ENCODE measurements at regions not wholly inside any gene's neighbourhood (a gene's known extent, or its start where the extent isn't known, plus 50 kb on each side); places are given as distances from the start of the nearest gene placed in this dataset.

DNA sequence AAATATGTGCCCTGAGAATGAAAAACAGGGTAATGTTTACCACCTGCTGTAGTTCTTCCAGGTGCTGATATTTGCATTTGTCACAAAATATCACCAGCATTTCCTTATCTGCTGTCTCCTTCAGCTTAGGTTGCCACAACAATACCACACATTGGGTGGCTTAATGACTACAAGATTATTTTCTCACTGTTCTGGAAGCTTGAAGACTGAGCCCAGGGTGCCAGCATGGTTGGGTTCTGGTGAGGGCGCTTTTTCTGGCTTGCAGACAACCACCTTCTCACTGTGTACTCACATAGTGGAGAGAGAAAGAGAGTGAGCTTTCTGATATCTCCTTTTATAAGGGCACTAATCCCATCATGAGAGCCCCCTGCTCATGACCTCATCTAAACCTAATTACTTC lies 407.5 kb upstream of the RGPD4 start:
- DNase-seq: no peak
- Histone ChIP-seq H3K9ac (ENCODE audit: insufficient read depth in 1 of 2, low read length in 2 of 2) (no peak overlapping the region), H3K4me1 (ENCODE audit: control insufficient read depth in 5 of 5, insufficient read depth in 5 of 5, low read length in 5 of 5) (peaks cover 0 to 4% (median 0%) of the 10 kb centered on the region in 5 donors), H3K27ac (ENCODE audit: low read depth in 1 of 2, low read length in 1 of 2) (no peak overlapping the region), H3K36me3 (ENCODE audit: control insufficient read depth in 4 of 4, insufficient read depth in 4 of 4, low read length in 4 of 4) (no peaks in the 10 kb centered on the region), H3K9me3 (ENCODE audit: control insufficient read depth in 4 of 4, insufficient read depth in 3 of 4, low read length in 3 of 4) (no peaks in the 10 kb centered on the region), H3K27me3 (ENCODE audit: control insufficient read depth in 3 of 3, insufficient read depth in 3 of 3, low read length in 2 of 3) (no peaks in the 10 kb centered on the region), H3K4me3 (no peak overlapping the region)
- 79 to 91% methylated on average over 1 of the region's 1 CpG for WGBS, 2 donors
- no peak for ATAC-seq (ENCODE audit: insufficient read depth, low FRiP score)
- TF ChIP-seq, protein P1, sequence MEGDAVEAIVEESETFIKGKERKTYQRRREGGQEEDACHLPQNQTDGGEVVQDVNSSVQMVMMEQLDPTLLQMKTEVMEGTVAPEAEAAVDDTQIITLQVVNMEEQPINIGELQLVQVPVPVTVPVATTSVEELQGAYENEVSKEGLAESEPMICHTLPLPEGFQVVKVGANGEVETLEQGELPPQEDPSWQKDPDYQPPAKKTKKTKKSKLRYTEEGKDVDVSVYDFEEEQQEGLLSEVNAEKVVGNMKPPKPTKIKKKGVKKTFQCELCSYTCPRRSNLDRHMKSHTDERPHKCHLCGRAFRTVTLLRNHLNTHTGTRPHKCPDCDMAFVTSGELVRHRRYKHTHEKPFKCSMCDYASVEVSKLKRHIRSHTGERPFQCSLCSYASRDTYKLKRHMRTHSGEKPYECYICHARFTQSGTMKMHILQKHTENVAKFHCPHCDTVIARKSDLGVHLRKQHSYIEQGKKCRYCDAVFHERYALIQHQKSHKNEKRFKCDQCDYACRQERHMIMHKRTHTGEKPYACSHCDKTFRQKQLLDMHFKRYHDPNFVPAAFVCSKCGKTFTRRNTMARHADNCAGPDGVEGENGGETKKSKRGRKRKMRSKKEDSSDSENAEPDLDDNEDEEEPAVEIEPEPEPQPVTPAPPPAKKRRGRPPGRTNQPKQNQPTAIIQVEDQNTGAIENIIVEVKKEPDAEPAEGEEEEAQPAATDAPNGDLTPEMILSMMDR (IDR thresholded peaks at IDR 0.05; ENCODE audit: control extremely low read depth, extremely low read depth): no peak

DNA sequence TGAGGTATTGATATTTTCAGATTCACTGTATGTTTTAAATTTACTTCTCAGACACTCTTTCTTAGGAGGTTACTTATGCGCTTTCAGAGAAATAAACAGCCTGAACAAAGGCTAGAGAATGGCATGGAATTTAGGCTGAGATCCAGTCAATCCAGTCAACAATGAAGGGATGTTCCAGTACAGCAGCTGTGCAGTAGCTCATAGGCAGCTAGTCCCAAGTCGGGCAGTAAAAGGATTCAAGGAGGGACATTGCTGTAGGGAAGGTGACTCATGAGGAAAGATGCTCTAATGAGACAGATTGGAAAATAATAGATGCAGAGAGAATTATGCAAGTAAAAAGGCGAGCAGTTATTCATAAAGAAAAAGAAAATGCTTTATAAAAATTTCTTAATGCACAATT lies 397.9 kb upstream of the RGPD4 start:
- Histone ChIP-seq H3K36me3 (ENCODE audit: control insufficient read depth in 4 of 4, insufficient read depth in 4 of 4, low read length in 4 of 4) (no peaks in the 10 kb centered on the region), H3K27me3 (ENCODE audit: control insufficient read depth in 3 of 3, insufficient read depth in 3 of 3, low read length in 2 of 3) (no peaks in the 10 kb centered on the region), H3K27ac (ENCODE audit: low read depth in 1 of 2, low read length in 1 of 2) (no peak overlapping the region), H3K9me3 (ENCODE audit: control insufficient read depth in 4 of 4, insufficient read depth in 3 of 4, low read length in 3 of 4) (peaks cover 0 to 3% (median 0%) of the 10 kb centered on the region in 4 donors), H3K4me3 (no peak overlapping the region), H3K4me1 (ENCODE audit: control insufficient read depth in 5 of 5, insufficient read depth in 5 of 5, low read length in 5 of 5) (no peaks in the 10 kb centered on the region), H3K9ac (ENCODE audit: insufficient read depth in 1 of 2, low read length in 2 of 2) (no peak overlapping the region)
- ATAC-seq (ENCODE audit: insufficient read depth, low FRiP score) (no peak), DNase-seq (no peak)
- TF ChIP-seq, protein P1 (IDR thresholded peaks at IDR 0.05; ENCODE audit: control extremely low read depth, extremely low read depth): no peak
- 86 to 90% methylated on average over 3 of the region's 3 CpGs for WGBS, 2 donors

DNA sequence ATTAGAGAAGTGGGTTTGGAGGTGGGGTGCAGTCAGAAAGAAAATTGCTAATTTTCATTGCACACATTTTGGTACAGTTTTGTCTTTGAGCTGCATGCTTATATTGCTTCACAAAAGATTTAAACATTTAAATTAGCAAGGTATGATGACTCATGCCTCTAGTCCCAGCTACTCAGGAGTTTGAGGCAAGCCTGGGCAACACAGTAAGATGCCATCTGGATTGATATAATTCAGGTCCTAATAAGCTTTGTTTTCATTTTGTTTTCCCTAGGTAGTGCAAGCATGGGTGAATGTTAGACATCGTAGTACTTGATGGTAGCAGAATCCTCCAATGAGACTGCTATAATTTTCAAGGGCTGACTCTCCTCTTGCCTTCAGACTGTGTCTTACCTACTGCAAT lies 396.7 kb upstream of the RGPD4 start:
- Histone ChIP-seq H3K27ac (ENCODE audit: low read depth in 1 of 2, low read length in 1 of 2) (no peak overlapping the region), H3K27me3 (ENCODE audit: control insufficient read depth in 3 of 3, insufficient read depth in 3 of 3, low read length in 2 of 3) (no peaks in the 10 kb centered on the region), H3K4me3 (no peak overlapping the region), H3K4me1 (ENCODE audit: control insufficient read depth in 5 of 5, insufficient read depth in 5 of 5, low read length in 5 of 5) (no peaks in the 10 kb centered on the region), H3K36me3 (ENCODE audit: control insufficient read depth in 4 of 4, insufficient read depth in 4 of 4, low read length in 4 of 4) (no peaks in the 10 kb centered on the region), H3K9ac (ENCODE audit: insufficient read depth in 1 of 2, low read length in 2 of 2) (no peak overlapping the region), H3K9me3 (ENCODE audit: control insufficient read depth in 4 of 4, insufficient read depth in 3 of 4, low read length in 3 of 4) (peaks cover 0 to 3% (median 0%) of the 10 kb centered on the region in 4 donors)
- TF ChIP-seq, protein P1 (IDR thresholded peaks at IDR 0.05; ENCODE audit: control extremely low read depth, extremely low read depth): no peak
- no peak for ATAC-seq (ENCODE audit: insufficient read depth, low FRiP score)
- DNase-seq: no peak
- 92% methylated on average over 1 of the region's 1 CpG for WGBS, 2 donors

GRCh38 chr2:107430596-107431266 lies 396.0 kb upstream of the RGPD4 start:
- peaks cover 0 to 3% (median 0%) of the 10 kb centered on the region in 4 donors for H3K9me3 ChIP-seq (ENCODE audit: control insufficient read depth in 4 of 4, insufficient read depth in 3 of 4, low read length in 3 of 4)
- H3K9ac ChIP-seq (ENCODE audit: insufficient read depth in 1 of 2, low read length in 2 of 2): no peak overlapping the region
- TF ChIP-seq, protein P1 (IDR thresholded peaks at IDR 0.05; ENCODE audit: control extremely low read depth, extremely low read depth): no peak
- ATAC-seq (ENCODE audit: insufficient read depth, low FRiP score): no peak
- no peaks in the 10 kb centered on the region for H3K27me3 ChIP-seq (ENCODE audit: control insufficient read depth in 3 of 3, insufficient read depth in 3 of 3, low read length in 2 of 3)
- no peaks in the 10 kb centered on the region for H3K36me3 ChIP-seq (ENCODE audit: control insufficient read depth in 4 of 4, insufficient read depth in 4 of 4, low read length in 4 of 4)
- 76 to 83% methylated on average over 10 of the region's 10 CpGs for whole genome bisulfite sequencing, 2 donors
- no peak for DNase-seq
- no peak overlapping the region for H3K4me3 ChIP-seq
- no peak overlapping the region for H3K27ac ChIP-seq (ENCODE audit: low read depth in 1 of 2, low read length in 1 of 2)
- H3K4me1 ChIP-seq (ENCODE audit: control insufficient read depth in 5 of 5, insufficient read depth in 5 of 5, low read length in 5 of 5): no peaks in the 10 kb centered on the region
